ENCODE measurements at regions not wholly inside any gene's neighbourhood (a gene's known extent, or its start where the extent isn't known, plus 50 kb on each side); places are given as distances from the start of the nearest gene placed in this dataset.

DNA sequence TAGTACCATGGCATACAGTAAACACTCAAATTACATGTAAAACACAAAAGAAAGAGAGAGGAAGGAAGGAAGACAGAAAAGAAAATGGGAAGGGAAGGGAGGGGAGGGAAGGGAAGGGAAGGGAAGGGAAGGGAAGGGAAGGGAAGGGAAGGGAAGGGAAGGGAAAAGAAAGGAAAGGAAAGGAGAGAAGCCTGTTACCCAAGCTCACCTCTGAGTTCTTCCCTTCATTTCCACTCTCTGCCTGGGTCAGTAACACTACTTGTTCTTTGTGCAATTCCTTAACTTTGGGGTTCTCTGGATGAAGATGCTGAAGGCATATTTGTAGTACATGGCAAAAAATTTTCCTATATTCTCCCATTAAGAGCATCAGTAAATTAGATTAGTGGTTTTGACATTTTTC, 241.0 kb downstream of the RAB28 start (continued):
- TF ChIP-seq, protein P1, sequence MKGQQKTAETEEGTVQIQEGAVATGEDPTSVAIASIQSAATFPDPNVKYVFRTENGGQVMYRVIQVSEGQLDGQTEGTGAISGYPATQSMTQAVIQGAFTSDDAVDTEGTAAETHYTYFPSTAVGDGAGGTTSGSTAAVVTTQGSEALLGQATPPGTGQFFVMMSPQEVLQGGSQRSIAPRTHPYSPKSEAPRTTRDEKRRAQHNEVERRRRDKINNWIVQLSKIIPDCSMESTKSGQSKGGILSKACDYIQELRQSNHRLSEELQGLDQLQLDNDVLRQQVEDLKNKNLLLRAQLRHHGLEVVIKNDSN (IDR thresholded peaks at IDR 0.05; ENCODE audit: borderline replicate concordance, low read depth), result no peak
- no peak for TF ChIP-seq TEAD4 (IDR thresholded peaks at IDR 0.05; ENCODE audit: borderline replicate concordance, insufficient read depth)
- no peak for TF ChIP-seq TCF12 (IDR thresholded peaks at IDR 0.05)
- no peak for TF ChIP-seq JUND (IDR thresholded peaks at IDR 0.05)
- no peak for TF ChIP-seq EZH2phosphoT487 (IDR thresholded peaks at IDR 0.05; ENCODE audit: borderline replicate concordance, low read depth)
- no peak for TF ChIP-seq TAF1 (IDR thresholded peaks at IDR 0.05; ENCODE audit: borderline replicate concordance, low read depth, low read length)
- TF ChIP-seq NRF1 (IDR thresholded peaks at IDR 0.05; ENCODE audit: low read depth, low read length), result no peak
- TF ChIP-seq ELF1 (IDR thresholded peaks at IDR 0.05), result no peak
- no peak for TF ChIP-seq MEF2A (IDR thresholded peaks at IDR 0.05; ENCODE audit: borderline replicate concordance, low read depth)
- no peak for TF ChIP-seq SMC3 (IDR thresholded peaks at IDR 0.05; ENCODE audit: low read depth, low read length)
- TF ChIP-seq SIN3A (IDR thresholded peaks at IDR 0.05; ENCODE audit: borderline replicate concordance, low read depth, low read length), result no peak
- TF ChIP-seq RXRA (IDR thresholded peaks at IDR 0.05; ENCODE audit: borderline replicate concordance, low read depth), result no peak
- TF ChIP-seq YY1 (IDR thresholded peaks at IDR 0.05; ENCODE audit: low read depth), result no peak
- TF ChIP-seq, protein P2, sequence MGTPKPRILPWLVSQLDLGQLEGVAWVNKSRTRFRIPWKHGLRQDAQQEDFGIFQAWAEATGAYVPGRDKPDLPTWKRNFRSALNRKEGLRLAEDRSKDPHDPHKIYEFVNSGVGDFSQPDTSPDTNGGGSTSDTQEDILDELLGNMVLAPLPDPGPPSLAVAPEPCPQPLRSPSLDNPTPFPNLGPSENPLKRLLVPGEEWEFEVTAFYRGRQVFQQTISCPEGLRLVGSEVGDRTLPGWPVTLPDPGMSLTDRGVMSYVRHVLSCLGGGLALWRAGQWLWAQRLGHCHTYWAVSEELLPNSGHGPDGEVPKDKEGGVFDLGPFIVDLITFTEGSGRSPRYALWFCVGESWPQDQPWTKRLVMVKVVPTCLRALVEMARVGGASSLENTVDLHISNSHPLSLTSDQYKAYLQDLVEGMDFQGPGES (IDR thresholded peaks at IDR 0.05; ENCODE audit: low read depth, low read length), result no peak

DNA sequence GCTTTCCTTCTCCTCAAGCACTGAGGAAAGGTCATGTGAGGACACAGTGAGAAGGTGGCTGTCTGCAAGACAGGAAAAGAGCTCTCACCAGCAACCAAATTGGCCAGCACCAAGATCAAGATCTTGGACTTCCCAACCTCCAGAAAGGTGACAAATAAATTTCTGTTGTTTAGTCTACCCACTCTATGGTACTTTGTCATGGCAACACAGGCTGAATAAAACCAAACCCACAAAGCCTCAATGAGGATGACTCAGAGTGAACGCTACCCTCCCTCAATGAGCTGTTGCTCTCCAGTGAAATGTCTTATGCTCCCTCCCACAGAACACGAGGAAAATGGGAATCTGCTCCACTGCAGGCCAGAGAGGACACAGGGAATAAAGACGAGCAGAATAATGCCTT, 244.1 kb downstream of the RAB28 start:
- Histone ChIP-seq H3K79me2 (ENCODE audit: insufficient read depth) (no peaks in the 10 kb centered on the region), H3K9ac (no peak overlapping the region), H4K20me1 (ENCODE audit: insufficient read depth) (no peaks in the 10 kb centered on the region), H2AFZ (ENCODE audit: low read depth) (no peak overlapping the region), H3F3A (replicated peaks; ENCODE audit: insufficient read depth) (no peaks in the 10 kb centered on the region), H3K9me3 (no peaks in the 10 kb centered on the region), H3K27me3 (ENCODE audit: insufficient read depth) (no peaks in the 10 kb centered on the region), H3K9me2 (no peaks in the 10 kb centered on the region), H3K4me1 (ENCODE audit: control insufficient read depth in 1 of 2, insufficient read depth in 2 of 2, low read depth in 1 of 2, low read length in 1 of 2) (no peaks in the 10 kb centered on the region), H3K27ac (ENCODE audit: low read depth in 2 of 2, low read length in 1 of 2) (no peak overlapping the region), H3K4me2 (no peak overlapping the region), H3K4me3 (ENCODE audit: low read depth in 2 of 2, low read length in 1 of 2) (no peak overlapping the region), H3K36me3 (replicated peaks in 1 of 2; ENCODE audit: control insufficient read depth in 1 of 2, insufficient read depth in 2 of 2, low read length in 1 of 2) (no peaks in the 10 kb centered on the region)
- ChIA-PET CTCF (no interaction called here), POLR2A (no interaction called here)
- DNase-seq, result no peak
- WGBS (ENCODE audit: low lambda C conversion rate), result 31% methylated on average over 3 of the region's 3 CpGs
- TF ChIP-seq TAF1 (IDR thresholded peaks at IDR 0.05; ENCODE audit: borderline replicate concordance, low read depth, low read length) (no peak), MXI1 (IDR thresholded peaks at IDR 0.05; ENCODE audit: low read depth, low read length) (no peak), YY1 (IDR thresholded peaks at IDR 0.05; ENCODE audit: low read depth) (no peak), EZH2phosphoT487 (IDR thresholded peaks at IDR 0.05; ENCODE audit: borderline replicate concordance, low read depth) (no peak), ELF1 (IDR thresholded peaks at IDR 0.05) (no peak), GATA2 (CRISPR knock-in tag; IDR thresholded peaks at IDR 0.05) (no peak), NRF1 (IDR thresholded peaks at IDR 0.05; ENCODE audit: low read depth, low read length) (no peak), RXRA (IDR thresholded peaks at IDR 0.05; ENCODE audit: borderline replicate concordance, low read depth) (no peak), RCOR1 (IDR thresholded peaks at IDR 0.05; ENCODE audit: low read length) (no peak), CHD2 (IDR thresholded peaks at IDR 0.05; ENCODE audit: low read length, partially characterized antibody) (no peak), RAD21 (IDR thresholded peaks at IDR 0.05; ENCODE audit: low read length) (no peak)
- TF ChIP-seq, protein P3, sequence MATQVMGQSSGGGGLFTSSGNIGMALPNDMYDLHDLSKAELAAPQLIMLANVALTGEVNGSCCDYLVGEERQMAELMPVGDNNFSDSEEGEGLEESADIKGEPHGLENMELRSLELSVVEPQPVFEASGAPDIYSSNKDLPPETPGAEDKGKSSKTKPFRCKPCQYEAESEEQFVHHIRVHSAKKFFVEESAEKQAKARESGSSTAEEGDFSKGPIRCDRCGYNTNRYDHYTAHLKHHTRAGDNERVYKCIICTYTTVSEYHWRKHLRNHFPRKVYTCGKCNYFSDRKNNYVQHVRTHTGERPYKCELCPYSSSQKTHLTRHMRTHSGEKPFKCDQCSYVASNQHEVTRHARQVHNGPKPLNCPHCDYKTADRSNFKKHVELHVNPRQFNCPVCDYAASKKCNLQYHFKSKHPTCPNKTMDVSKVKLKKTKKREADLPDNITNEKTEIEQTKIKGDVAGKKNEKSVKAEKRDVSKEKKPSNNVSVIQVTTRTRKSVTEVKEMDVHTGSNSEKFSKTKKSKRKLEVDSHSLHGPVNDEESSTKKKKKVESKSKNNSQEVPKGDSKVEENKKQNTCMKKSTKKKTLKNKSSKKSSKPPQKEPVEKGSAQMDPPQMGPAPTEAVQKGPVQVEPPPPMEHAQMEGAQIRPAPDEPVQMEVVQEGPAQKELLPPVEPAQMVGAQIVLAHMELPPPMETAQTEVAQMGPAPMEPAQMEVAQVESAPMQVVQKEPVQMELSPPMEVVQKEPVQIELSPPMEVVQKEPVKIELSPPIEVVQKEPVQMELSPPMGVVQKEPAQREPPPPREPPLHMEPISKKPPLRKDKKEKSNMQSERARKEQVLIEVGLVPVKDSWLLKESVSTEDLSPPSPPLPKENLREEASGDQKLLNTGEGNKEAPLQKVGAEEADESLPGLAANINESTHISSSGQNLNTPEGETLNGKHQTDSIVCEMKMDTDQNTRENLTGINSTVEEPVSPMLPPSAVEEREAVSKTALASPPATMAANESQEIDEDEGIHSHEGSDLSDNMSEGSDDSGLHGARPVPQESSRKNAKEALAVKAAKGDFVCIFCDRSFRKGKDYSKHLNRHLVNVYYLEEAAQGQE (IDR thresholded peaks at IDR 0.05; ENCODE audit: low read depth, low read length), result no peak
- TF ChIP-seq, protein P4, sequence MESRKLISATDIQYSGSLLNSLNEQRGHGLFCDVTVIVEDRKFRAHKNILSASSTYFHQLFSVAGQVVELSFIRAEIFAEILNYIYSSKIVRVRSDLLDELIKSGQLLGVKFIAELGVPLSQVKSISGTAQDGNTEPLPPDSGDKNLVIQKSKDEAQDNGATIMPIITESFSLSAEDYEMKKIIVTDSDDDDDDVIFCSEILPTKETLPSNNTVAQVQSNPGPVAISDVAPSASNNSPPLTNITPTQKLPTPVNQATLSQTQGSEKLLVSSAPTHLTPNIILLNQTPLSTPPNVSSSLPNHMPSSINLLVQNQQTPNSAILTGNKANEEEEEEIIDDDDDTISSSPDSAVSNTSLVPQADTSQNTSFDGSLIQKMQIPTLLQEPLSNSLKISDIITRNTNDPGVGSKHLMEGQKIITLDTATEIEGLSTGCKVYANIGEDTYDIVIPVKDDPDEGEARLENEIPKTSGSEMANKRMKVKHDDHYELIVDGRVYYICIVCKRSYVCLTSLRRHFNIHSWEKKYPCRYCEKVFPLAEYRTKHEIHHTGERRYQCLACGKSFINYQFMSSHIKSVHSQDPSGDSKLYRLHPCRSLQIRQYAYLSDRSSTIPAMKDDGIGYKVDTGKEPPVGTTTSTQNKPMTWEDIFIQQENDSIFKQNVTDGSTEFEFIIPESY (IDR thresholded peaks at IDR 0.05; ENCODE audit: borderline replicate concordance, low read depth), result no peak
- TF ChIP-seq, protein P1 (IDR thresholded peaks at IDR 0.05; ENCODE audit: borderline replicate concordance, low read depth), result no peak
- TF ChIP-seq, protein P5, sequence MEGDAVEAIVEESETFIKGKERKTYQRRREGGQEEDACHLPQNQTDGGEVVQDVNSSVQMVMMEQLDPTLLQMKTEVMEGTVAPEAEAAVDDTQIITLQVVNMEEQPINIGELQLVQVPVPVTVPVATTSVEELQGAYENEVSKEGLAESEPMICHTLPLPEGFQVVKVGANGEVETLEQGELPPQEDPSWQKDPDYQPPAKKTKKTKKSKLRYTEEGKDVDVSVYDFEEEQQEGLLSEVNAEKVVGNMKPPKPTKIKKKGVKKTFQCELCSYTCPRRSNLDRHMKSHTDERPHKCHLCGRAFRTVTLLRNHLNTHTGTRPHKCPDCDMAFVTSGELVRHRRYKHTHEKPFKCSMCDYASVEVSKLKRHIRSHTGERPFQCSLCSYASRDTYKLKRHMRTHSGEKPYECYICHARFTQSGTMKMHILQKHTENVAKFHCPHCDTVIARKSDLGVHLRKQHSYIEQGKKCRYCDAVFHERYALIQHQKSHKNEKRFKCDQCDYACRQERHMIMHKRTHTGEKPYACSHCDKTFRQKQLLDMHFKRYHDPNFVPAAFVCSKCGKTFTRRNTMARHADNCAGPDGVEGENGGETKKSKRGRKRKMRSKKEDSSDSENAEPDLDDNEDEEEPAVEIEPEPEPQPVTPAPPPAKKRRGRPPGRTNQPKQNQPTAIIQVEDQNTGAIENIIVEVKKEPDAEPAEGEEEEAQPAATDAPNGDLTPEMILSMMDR (IDR thresholded peaks at IDR 0.05), result no peak
